ENCODE measurements at regions not wholly inside any gene's neighbourhood (a gene's known extent, or its start where the extent isn't known, plus 50 kb on each side); places are given as distances from the start of the nearest gene placed in this dataset.

GRCh38 chr6:163748036-163748435, 333.5 kb downstream of the QKI start:
- Histone ChIP-seq H3K9ac (ENCODE audit: insufficient read depth, low read depth, low read length) (no peak overlapping the region), H3K79me2 (ENCODE audit: insufficient read depth, low read length) (no peaks in the 10 kb centered on the region), H3K9me3 (ENCODE audit: low read length) (no peaks in the 10 kb centered on the region), H3K27ac (ENCODE audit: extremely low read length, insufficient read depth, low read length) (no peak overlapping the region), H3K36me3 (replicated peaks in 1 of 2; ENCODE audit: control insufficient read depth in 1 of 2, insufficient read depth in 2 of 2, low read length in 2 of 2) (no peaks in the 10 kb centered on the region), H2AFZ (ENCODE audit: low read length) (no peak overlapping the region), H3K4me2 (ENCODE audit: low read depth, low read length) (no peak overlapping the region), H3K4me3 (replicated peaks in 1 of 3; ENCODE audit: insufficient read depth in 1 of 3, low read depth in 2 of 3, low read length in 3 of 3) (no peak overlapping the region), H3K27me3 (ENCODE audit: control insufficient read depth in 1 of 2, insufficient read depth in 2 of 2, low read length in 2 of 2) (peaks cover 3 to 13% of the 10 kb centered on the region in 2 experiments; a peak in 2 of 5 replicates), H4K20me1 (ENCODE audit: insufficient read depth, low read length) (no peaks in the 10 kb centered on the region), H3K4me1 (ENCODE audit: insufficient read depth, low read length) (no peaks in the 10 kb centered on the region)
- ChIA-PET CTCF (ENCODE audit: low intra/inter-chr PET ratio, low total read pairs) (no interaction called here), POLR2A (no interaction called here)
- no peak for FAIRE-seq
- DNase-seq (ENCODE audit: low spot score), result no peak
- WGBS (ENCODE audit: low lambda C conversion rate), result 26% methylated on average over 5 of the region's 9 CpGs
- no peak for ATAC-seq
- in situ Hi-C loops (cut with HindIII; ENCODE audit: extremely low pct_ligation_motif_present, low pct_unique_long_range_greater_than_20kb) (no loop called here), intact Hi-C loops (cut with micrococcal nuclease; ENCODE audit: unreplicated experiment) (no loop called here)
- no TSS peak for BruUV-seq (replicated peaks)
- TF ChIP-seq KLF16 (CRISPR knock-in tag; IDR thresholded peaks at IDR 0.05) (no peak), NAIF1 (CRISPR knock-in tag; IDR thresholded peaks at IDR 0.05; ENCODE audit: borderline replicate concordance) (no peak), POLR2A (IDR thresholded peaks at IDR 0.05; ENCODE audit: insufficient read depth in 1 of 2, low read depth in 2 of 2, low read length in 2 of 2) (no peak), SMYD3 (CRISPR knock-in tag; IDR thresholded peaks at IDR 0.05) (no peak), ZNF609 (CRISPR knock-in tag; IDR thresholded peaks at IDR 0.05; ENCODE audit: borderline replicate concordance) (no peak), SKIL (CRISPR knock-in tag; IDR thresholded peaks at IDR 0.05; ENCODE audit: borderline replicate concordance) (no peak), GTF2F1 (IDR thresholded peaks at IDR 0.05; ENCODE audit: low read length) (no peak), ZNF296 (CRISPR knock-in tag; conservative IDR thresholded peaks at IDR 0.05) (no peak), NFE2 (CRISPR knock-in tag; IDR thresholded peaks at IDR 0.05) (no peak)
- TF ChIP-seq, protein P1, sequence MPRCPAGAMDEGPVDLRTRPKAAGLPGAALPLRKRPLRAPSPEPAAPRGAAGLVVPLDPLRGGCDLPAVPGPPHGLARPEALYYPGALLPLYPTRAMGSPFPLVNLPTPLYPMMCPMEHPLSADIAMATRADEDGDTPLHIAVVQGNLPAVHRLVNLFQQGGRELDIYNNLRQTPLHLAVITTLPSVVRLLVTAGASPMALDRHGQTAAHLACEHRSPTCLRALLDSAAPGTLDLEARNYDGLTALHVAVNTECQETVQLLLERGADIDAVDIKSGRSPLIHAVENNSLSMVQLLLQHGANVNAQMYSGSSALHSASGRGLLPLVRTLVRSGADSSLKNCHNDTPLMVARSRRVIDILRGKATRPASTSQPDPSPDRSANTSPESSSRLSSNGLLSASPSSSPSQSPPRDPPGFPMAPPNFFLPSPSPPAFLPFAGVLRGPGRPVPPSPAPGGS (CRISPR knock-in tag; IDR thresholded peaks at IDR 0.05), result no peak
- TF ChIP-seq, protein P2, sequence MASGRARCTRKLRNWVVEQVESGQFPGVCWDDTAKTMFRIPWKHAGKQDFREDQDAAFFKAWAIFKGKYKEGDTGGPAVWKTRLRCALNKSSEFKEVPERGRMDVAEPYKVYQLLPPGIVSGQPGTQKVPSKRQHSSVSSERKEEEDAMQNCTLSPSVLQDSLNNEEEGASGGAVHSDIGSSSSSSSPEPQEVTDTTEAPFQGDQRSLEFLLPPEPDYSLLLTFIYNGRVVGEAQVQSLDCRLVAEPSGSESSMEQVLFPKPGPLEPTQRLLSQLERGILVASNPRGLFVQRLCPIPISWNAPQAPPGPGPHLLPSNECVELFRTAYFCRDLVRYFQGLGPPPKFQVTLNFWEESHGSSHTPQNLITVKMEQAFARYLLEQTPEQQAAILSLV (CRISPR knock-in tag; IDR thresholded peaks at IDR 0.05; ENCODE audit: borderline replicate concordance), result no peak
- TF ChIP-seq, protein P3, sequence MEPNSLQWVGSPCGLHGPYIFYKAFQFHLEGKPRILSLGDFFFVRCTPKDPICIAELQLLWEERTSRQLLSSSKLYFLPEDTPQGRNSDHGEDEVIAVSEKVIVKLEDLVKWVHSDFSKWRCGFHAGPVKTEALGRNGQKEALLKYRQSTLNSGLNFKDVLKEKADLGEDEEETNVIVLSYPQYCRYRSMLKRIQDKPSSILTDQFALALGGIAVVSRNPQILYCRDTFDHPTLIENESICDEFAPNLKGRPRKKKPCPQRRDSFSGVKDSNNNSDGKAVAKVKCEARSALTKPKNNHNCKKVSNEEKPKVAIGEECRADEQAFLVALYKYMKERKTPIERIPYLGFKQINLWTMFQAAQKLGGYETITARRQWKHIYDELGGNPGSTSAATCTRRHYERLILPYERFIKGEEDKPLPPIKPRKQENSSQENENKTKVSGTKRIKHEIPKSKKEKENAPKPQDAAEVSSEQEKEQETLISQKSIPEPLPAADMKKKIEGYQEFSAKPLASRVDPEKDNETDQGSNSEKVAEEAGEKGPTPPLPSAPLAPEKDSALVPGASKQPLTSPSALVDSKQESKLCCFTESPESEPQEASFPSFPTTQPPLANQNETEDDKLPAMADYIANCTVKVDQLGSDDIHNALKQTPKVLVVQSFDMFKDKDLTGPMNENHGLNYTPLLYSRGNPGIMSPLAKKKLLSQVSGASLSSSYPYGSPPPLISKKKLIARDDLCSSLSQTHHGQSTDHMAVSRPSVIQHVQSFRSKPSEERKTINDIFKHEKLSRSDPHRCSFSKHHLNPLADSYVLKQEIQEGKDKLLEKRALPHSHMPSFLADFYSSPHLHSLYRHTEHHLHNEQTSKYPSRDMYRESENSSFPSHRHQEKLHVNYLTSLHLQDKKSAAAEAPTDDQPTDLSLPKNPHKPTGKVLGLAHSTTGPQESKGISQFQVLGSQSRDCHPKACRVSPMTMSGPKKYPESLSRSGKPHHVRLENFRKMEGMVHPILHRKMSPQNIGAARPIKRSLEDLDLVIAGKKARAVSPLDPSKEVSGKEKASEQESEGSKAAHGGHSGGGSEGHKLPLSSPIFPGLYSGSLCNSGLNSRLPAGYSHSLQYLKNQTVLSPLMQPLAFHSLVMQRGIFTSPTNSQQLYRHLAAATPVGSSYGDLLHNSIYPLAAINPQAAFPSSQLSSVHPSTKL (CRISPR knock-in tag; IDR thresholded peaks at IDR 0.05), result no peak

All from HepG2 (cell line).